Heart left ventricle (tissue), 13 donors: ENCODE measurements at regions not wholly inside any gene's neighbourhood (a gene's known extent, or its start where the extent isn't known, plus 50 kb on each side); places are given as distances from the start of the nearest gene placed in this dataset.

ENCODE experiments used
- POLR2A ChIP-seq, 2 donors: fragments of 450-650 bp; IDR thresholded peaks; one replicate each; pipeline ENCODE4 v1.6.1; 2017; ENCODE audit warnings: antibody characterized with exemption in 2 of 2, mild to moderate bottlenecking in 2 of 2, moderate library complexity in 2 of 2
- TF ChIP-seq, protein P1 (sequence below), 12 donors: fragments of 200-600 bp; sonication (generic) in 4 of 12; IDR thresholded peaks; one replicate each; pipeline versions ENCODE4 v1.5.0 to v1.8.0; 2018 to 2022; ENCODE audit warnings: antibody characterized with exemption in 12 of 12, mild to moderate bottlenecking in 5 of 12
- donor health status: ischemic (EF 13 %, LVEDD 7.1; RV severe dilation, severe dysfunction).
- donor health status: DM: no; HTN: yes; CAD: no.
- donor health status: DM: no; HTN: no; CAD: no.
- donor health status: ischemic (EF 25% LVEDD 6.9; RV normal size, moderate dysfunction).
- donor health status: ischemic (EF 25% LVEDD 5.7; RV mildly dilated, moderate dysfunction).
- donor health status: ischemic (EF 35%, LVEDD 5.7; RV mildly dilated, moderate dysfunction).
- donor health status: nonischemic (EF 11% LVEDD 7.7; RV severe dilation, severe dysfunction).
- donor health status: DM: yes; HTN: yes; CAD: no.
- donor health status: PGD.
- donor health status: ischemic (EF 29% LVEDD 5.4; RV normal size, mild dysfunction).
- donor health status: nonischemic (EF 23%, LVEDD 6.1; RV moderate dilation, normal function).

DNA sequence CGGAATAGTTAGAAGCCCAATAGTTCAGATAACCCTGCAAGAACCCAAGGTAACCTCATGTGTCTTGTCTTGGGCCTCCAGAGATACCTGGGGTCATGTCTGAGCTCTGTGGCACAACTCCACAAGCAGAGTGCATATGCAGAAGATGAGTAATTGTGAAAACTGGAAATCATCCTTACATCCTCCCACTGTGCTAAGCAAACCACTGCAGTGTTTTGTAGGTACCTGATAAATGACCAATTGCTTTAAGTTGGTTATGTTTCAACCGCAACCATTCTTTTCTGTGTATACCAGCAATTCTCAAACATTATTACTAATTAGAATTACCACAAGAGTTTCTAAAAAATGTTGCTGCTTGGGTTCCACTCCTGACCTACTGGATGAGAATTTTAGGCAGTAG lies 73.2 kb downstream of the CBLL2 start:
- TF ChIP-seq, protein P1, sequence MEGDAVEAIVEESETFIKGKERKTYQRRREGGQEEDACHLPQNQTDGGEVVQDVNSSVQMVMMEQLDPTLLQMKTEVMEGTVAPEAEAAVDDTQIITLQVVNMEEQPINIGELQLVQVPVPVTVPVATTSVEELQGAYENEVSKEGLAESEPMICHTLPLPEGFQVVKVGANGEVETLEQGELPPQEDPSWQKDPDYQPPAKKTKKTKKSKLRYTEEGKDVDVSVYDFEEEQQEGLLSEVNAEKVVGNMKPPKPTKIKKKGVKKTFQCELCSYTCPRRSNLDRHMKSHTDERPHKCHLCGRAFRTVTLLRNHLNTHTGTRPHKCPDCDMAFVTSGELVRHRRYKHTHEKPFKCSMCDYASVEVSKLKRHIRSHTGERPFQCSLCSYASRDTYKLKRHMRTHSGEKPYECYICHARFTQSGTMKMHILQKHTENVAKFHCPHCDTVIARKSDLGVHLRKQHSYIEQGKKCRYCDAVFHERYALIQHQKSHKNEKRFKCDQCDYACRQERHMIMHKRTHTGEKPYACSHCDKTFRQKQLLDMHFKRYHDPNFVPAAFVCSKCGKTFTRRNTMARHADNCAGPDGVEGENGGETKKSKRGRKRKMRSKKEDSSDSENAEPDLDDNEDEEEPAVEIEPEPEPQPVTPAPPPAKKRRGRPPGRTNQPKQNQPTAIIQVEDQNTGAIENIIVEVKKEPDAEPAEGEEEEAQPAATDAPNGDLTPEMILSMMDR (IDR thresholded peaks at IDR 0.05), result no peak
- no peak for TF ChIP-seq POLR2A (IDR thresholded peaks at IDR 0.05)
